ENCODE measurements at regions not wholly inside any gene's neighbourhood (a gene's known extent, or its start where the extent isn't known, plus 50 kb on each side); places are given as distances from the start of the nearest gene placed in this dataset.
A peak's percentile ranks its signal among the peaks of the same experiment; 100 is the strongest.

DNA sequence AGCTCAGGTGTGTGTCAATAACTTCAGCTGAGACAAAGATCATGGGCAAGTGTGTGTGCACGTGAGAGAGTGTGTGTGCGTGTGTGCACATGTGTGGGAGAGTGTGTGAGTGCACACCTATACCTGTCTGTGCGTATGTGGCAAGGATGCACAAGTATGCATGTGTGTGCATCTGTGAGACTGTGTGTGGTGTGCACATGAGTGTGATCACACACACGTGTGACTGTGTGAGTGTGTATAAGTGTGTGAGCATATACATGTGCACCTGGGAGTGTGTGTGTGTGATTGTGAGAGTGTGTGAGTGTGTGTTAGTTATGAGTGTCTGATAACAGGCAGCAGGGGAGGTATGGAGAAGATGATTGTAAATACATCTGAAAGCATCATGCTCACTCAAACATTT lies 657.3 kb upstream of the PFKP start:
- no peak for DNase-seq
- peaks cover 0 to 17% (median 0%) of the 10 kb centered on the region in 11 donors for H3K9me3 ChIP-seq
- TF ChIP-seq, protein P1, sequence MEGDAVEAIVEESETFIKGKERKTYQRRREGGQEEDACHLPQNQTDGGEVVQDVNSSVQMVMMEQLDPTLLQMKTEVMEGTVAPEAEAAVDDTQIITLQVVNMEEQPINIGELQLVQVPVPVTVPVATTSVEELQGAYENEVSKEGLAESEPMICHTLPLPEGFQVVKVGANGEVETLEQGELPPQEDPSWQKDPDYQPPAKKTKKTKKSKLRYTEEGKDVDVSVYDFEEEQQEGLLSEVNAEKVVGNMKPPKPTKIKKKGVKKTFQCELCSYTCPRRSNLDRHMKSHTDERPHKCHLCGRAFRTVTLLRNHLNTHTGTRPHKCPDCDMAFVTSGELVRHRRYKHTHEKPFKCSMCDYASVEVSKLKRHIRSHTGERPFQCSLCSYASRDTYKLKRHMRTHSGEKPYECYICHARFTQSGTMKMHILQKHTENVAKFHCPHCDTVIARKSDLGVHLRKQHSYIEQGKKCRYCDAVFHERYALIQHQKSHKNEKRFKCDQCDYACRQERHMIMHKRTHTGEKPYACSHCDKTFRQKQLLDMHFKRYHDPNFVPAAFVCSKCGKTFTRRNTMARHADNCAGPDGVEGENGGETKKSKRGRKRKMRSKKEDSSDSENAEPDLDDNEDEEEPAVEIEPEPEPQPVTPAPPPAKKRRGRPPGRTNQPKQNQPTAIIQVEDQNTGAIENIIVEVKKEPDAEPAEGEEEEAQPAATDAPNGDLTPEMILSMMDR (IDR thresholded peaks at IDR 0.05), result no peak
- no peak overlapping the region for H3K4me3 ChIP-seq
- WGBS, 2 donors, result 81 to 82% methylated on average over 4 of the region's 4 CpGs
- ATAC-seq, result no peak
- no peaks in the 10 kb centered on the region for H3K27me3 ChIP-seq
- H3K4me1 ChIP-seq, result no peaks in the 10 kb centered on the region
- intact Hi-C loops (cut with DNase I), result no loop called here
- H3K36me3 ChIP-seq, result no peaks in the 10 kb centered on the region
- no peak overlapping the region for H3K27ac ChIP-seq

DNA sequence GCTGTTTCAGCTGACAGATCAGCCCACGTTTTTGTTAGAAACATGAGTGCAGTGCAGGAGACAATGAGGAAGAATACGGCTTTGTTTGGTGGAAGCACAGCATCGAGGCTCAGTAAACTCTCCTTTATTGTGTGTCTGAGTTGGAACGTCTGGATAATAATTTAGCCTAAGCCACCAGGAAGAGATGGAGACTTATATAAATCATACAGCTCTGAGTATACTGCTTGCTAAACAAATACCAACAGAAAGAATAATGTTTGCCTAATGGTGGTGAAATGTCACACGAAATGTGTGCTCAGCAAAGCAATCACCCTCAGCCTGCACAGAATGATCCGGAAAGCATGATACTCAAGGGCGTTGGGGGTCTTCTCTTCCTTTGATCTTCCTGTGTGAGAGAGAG lies 664.1 kb upstream of the ADARB2 start:
- Histone ChIP-seq H3K36me3 (no peaks in the 10 kb centered on the region), H3K4me3 (no peak overlapping the region), H3K27me3 (peaks cover 0 to 3% (median 0%) of the 10 kb centered on the region in 7 donors), H3K4me1 (no peaks in the 10 kb centered on the region), H3K9me3 (no peaks in the 10 kb centered on the region), H3K27ac (no peak overlapping the region)
- TF ChIP-seq, protein P1 (IDR thresholded peaks at IDR 0.05), result no peak
- WGBS, 2 donors, result 68 to 75% methylated on average over 7 of the region's 7 CpGs
- DNase-seq, result no peak
- no peak for ATAC-seq
- intact Hi-C loops (cut with DNase I), result no loop called here

DNA sequence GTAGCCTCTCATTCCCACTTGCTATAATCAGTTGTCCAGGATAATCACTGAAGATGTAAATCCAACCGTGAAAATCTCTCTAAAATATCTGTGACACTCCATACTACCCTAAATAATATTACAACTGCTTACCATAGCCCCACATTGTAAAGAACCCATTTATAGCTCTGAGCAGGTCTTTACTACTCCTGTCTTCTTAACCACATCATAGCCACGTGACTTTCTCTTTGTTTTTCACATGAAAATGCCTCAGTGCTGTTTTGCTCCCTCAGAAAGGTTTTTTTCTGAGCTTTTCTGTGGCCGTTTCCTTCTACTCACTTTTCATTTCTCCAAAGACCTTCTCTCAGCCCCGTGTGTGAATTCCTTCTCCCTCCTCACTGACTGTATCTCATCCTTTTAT lies 662.2 kb upstream of the ADARB2 start:
- H3K9me3 ChIP-seq, result no peaks in the 10 kb centered on the region
- intact Hi-C loops (cut with DNase I), result no loop called here
- H3K36me3 ChIP-seq, result no peaks in the 10 kb centered on the region
- no peak for DNase-seq
- peaks cover 0 to 9% (median 0%) of the 10 kb centered on the region in 7 donors for H3K27me3 ChIP-seq
- WGBS, 2 donors, result 60 to 70% methylated on average over 4 of the region's 4 CpGs
- TF ChIP-seq, protein P1 (IDR thresholded peaks at IDR 0.05), result no peak
- H3K4me1 ChIP-seq, result no peaks in the 10 kb centered on the region
- H3K4me3 ChIP-seq, result no peak overlapping the region
- no peak for ATAC-seq
- no peak overlapping the region for H3K27ac ChIP-seq

DNA sequence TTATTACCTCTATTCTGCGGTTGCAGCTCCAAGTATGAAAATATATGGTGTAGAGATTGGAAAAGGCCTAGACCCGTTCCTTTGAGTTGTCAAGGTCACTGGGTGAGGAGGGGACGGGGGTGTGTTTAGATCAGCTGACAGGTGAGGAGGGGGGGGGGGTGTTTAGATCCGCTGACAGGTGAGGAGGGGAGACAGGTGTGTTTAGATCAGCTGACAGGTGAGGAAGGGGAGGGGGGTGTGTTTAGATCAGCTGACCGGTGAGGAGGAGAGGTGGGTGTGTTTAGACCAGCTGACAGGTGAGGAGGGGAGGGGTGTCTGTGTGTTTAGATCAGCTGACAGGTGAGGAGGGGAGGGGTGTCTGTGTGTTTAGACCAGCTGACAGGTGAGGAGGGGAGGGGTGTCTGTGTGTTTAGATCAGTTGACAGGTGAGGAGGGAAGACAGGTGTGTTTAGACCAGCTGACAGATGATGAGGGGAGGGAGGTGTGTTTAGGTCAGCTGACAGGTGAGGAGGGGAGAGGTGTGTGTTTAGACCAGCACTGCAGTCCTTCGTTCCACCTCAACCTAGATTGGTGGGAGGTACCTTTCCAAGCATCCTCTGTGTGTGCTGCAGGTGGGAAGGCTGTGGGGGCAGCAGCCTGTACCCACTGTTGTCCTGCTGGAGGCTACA lies 655.0 kb upstream of the ADARB2 start:
- intact Hi-C loops (cut with DNase I), result no loop called here

More for the DNA sequence above, 655.0 kb upstream of the ADARB2 start:
- TF ChIP-seq, protein P1 (IDR thresholded peaks at IDR 0.05), result no peak
- ATAC-seq (peak in 1 of 8 donors; percentile 94), DNase-seq (no peak)
- Histone ChIP-seq H3K27me3 (peaks cover 0 to 9% (median 0%) of the 10 kb centered on the region in 7 donors), H3K9me3 (no peaks in the 10 kb centered on the region), H3K36me3 (no peaks in the 10 kb centered on the region), H3K4me3 (no peak overlapping the region), H3K27ac (no peak overlapping the region), H3K4me1 (no peaks in the 10 kb centered on the region)
- WGBS, 2 donors, result 57 to 67% methylated on average over 5 to 6 of the region's 6 CpGs
